Kidney (tissue), 13 donors: ENCODE measurements at regions not wholly inside any gene's neighbourhood (a gene's known extent, or its start where the extent isn't known, plus 50 kb on each side); places are given as distances from the start of the nearest gene placed in this dataset.

Experiments
- DNase-seq, 5 donors: peaks; one replicate each; pipeline ENCODE4 v3.0.0-alpha.2; 2013 to 2020
- FAIRE-seq: peaks from 2 replicates; lab custom pipeline; 2012; peaks lifted over from hg19 to GRCh38; lab: Jason Lieb, UNC
- H3K27ac ChIP-seq, 2 donors: one replicate each; pipeline ENCODE4 v1.7.0; 2013; ENCODE audit warnings: low read depth in 2 of 2, low read length in 2 of 2, inconsistent platforms in 1 of 2
- H3K27me3 ChIP-seq: one replicate; pipeline ENCODE4 v1.7.1; 2013; ENCODE audit warnings: low read length, inconsistent platforms; ENCODE audit not compliant: control insufficient read depth, insufficient read depth
- H3K36me3 ChIP-seq, 3 donors: one replicate each; pipeline versions ENCODE4 v1.7.0 to v1.7.1; 2013; ENCODE audit warnings: low read length in 3 of 3, control low read depth in 1 of 3, inconsistent platforms in 1 of 3; ENCODE audit not compliant: insufficient read depth in 3 of 3, control insufficient read depth in 2 of 3
- H3K4me1 ChIP-seq, 3 donors: one replicate each; pipeline versions ENCODE4 v1.7.0 to v1.7.1; 2013; ENCODE audit warnings: low read length in 3 of 3, inconsistent platforms in 1 of 3, low read depth in 1 of 3; ENCODE audit not compliant: control insufficient read depth in 2 of 3, insufficient read depth in 2 of 3
- H3K4me3 ChIP-seq, 3 donors: one replicate each; pipeline versions ENCODE4 v1.7.0 to v1.8.1; 2013; ENCODE audit warnings: low read length in 3 of 3, control low read depth in 1 of 3, inconsistent platforms in 1 of 3
- H3K9ac ChIP-seq, 3 donors: one replicate each; pipeline versions ENCODE4 v1.7.0 to v1.7.1; 2013; ENCODE audit warnings: low read length in 3 of 3, control low read depth in 1 of 3, inconsistent platforms in 1 of 3
- H3K9me3 ChIP-seq, 3 donors: one replicate each; pipeline versions ENCODE4 v1.7.0 to v1.7.1; 2013; ENCODE audit warnings: low read length in 3 of 3, control low read depth in 1 of 3, inconsistent platforms in 1 of 3; ENCODE audit not compliant: control insufficient read depth in 2 of 3, insufficient read depth in 1 of 3
- intact Hi-C: fragments of 100-400 bp; cut with DNase I; formaldehyde crosslinking; loops from one replicate; pipeline ENCODE4 v1.11.1; 2022
- TF ChIP-seq, protein P1 (sequence below): IDR thresholded peaks from 3 replicates; pipeline ENCODE4 v1.5.1; 2012; ENCODE audit warnings: mild to moderate bottlenecking, moderate library complexity, borderline replicate concordance; ENCODE audit not compliant: insufficient read depth; ENCODE audit errors: extremely low read depth
- donor health status: control.
- donor health status: control.
- donor health status: control.
- donor health status: control.
- donor health status: control.
- donor health status: DM: yes; HTN: yes; CAD: no.
- donor health status: Normal renal cell carcinoma (clear cell type).

DNA sequence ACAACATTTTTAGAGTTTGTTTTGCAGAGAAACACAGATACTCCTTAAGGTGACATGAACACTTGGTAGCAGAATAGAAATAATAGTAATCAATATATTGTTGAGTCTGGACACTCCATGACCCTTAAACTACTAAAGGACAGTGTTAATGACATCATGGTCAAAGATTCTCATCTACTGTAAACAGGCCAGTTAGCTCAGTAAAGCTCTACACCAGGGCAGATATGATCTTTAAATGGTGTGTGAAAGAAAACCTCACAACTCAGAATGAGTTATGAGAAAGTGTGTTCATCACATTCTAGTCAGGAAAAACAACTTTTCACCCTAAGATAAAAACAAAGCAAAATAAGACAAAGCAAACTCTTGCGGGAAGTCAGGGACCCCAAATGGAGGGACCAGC lies 58.1 kb upstream of the ADAMTS5 start:
- Histone ChIP-seq H3K9me3 (no peaks in the 10 kb centered on the region), H3K27ac (no peak overlapping the region), H3K9ac (no peak overlapping the region), H3K4me3 (no peak overlapping the region), H3K4me1 (no peaks in the 10 kb centered on the region), H3K36me3 (no peaks in the 10 kb centered on the region), H3K27me3 (no peaks in the 10 kb centered on the region)
- FAIRE-seq (no peak), DNase-seq (no peak)
- TF ChIP-seq, protein P1, sequence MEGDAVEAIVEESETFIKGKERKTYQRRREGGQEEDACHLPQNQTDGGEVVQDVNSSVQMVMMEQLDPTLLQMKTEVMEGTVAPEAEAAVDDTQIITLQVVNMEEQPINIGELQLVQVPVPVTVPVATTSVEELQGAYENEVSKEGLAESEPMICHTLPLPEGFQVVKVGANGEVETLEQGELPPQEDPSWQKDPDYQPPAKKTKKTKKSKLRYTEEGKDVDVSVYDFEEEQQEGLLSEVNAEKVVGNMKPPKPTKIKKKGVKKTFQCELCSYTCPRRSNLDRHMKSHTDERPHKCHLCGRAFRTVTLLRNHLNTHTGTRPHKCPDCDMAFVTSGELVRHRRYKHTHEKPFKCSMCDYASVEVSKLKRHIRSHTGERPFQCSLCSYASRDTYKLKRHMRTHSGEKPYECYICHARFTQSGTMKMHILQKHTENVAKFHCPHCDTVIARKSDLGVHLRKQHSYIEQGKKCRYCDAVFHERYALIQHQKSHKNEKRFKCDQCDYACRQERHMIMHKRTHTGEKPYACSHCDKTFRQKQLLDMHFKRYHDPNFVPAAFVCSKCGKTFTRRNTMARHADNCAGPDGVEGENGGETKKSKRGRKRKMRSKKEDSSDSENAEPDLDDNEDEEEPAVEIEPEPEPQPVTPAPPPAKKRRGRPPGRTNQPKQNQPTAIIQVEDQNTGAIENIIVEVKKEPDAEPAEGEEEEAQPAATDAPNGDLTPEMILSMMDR = no peak
- intact Hi-C loops = no loop called here

- no peak overlapping the region for H3K27ac ChIP-seq
- DNase-seq (no peak), FAIRE-seq (no peak)
- no peaks in the 10 kb centered on the region for H3K9me3 ChIP-seq
- no peak overlapping the region for H3K9ac ChIP-seq
- H3K27me3 ChIP-seq = no peaks in the 10 kb centered on the region
- no peaks in the 10 kb centered on the region for H3K36me3 ChIP-seq
- TF ChIP-seq, protein P1 = no peak
- no peak overlapping the region for H3K4me3 ChIP-seq
- no peaks in the 10 kb centered on the region for H3K4me1 ChIP-seq
- intact Hi-C loops = no loop called here
These were observed 57.4 kb upstream of the ADAMTS5 start for GRCh38 chr21:27024301-27024700.

DNA sequence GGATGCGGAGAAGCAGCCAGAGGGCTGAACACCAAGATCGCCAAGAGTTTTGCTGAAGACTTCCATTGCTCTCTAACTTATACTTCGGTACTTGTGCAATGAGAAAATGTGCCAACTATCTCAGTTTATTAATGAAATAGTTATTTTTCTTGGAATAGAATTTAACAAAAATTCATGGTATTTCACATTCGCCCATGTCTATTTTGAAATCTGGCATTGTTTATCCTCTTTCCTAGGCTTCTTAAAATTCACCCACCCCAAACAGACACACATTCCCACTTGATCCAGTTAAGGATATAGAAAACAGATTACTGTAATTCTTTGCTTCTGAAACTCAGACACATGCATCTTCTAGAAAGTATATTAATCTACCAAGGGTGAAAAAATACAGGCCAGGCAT lies 56.3 kb upstream of the ADAMTS5 start:
- Histone ChIP-seq H3K27ac (no peak overlapping the region), H3K36me3 (no peaks in the 10 kb centered on the region), H3K9me3 (no peaks in the 10 kb centered on the region), H3K27me3 (no peaks in the 10 kb centered on the region), H3K9ac (no peak overlapping the region), H3K4me1 (no peaks in the 10 kb centered on the region), H3K4me3 (no peak overlapping the region)
- DNase-seq (no peak), FAIRE-seq (no peak)
- intact Hi-C loops = no loop called here
- TF ChIP-seq, protein P1 = no peak

DNA sequence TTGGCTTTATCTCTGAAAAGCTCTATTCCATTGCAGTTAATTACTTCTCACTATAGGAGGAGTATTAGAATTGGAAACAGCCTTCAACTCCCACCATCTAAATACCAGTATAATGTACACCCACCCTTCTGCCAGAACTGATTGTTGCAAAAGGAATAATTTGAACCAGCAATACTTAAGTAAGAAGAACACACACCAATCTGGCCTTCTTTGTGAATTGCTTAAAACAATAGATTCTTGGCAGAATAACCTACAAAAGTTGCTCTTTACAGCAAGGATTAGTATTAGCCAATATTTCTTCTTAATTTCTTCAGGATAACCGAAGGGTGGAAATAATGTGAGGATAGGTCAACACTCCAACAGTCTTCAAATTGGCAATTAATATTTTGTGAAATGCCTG lies 54.9 kb upstream of the ADAMTS5 start:
- Histone ChIP-seq H3K36me3 (no peaks in the 10 kb centered on the region), H3K9me3 (no peaks in the 10 kb centered on the region), H3K27ac (no peak overlapping the region), H3K9ac (no peak overlapping the region), H3K4me1 (no peaks in the 10 kb centered on the region), H3K4me3 (no peak overlapping the region), H3K27me3 (no peaks in the 10 kb centered on the region)
- intact Hi-C loops = no loop called here
- no peak for FAIRE-seq
- DNase-seq = no peak
- TF ChIP-seq, protein P1 = no peak
